SU-DHL-6 (cell line): ENCODE measurements at regions not wholly inside any gene's neighbourhood (a gene's known extent, or its start where the extent isn't known, plus 50 kb on each side); places are given as distances from the start of the nearest gene placed in this dataset.

Source experiments
- H2AFZ ChIP-seq: fragments of 200-600 bp; sonication (generic); 2 replicates; pipeline ENCODE4 v1.6.1; 2014; ENCODE audit warnings: low read depth, mild to moderate bottlenecking, moderate library complexity, mixed read lengths, antibody characterized with exemption, low read length; ENCODE audit not compliant: severe bottlenecking
- H3F3A ChIP-seq: fragments of 200-600 bp; shearing (Covaris generic); 2 replicates; pipeline ENCODE4 v1.6.0; 2016; ENCODE audit warnings: antibody characterized with exemption, mild to moderate bottlenecking; ENCODE audit not compliant: insufficient read depth
- H3K27ac ChIP-seq: fragments of 200-600 bp; sonication (generic); 2 replicates; pipeline ENCODE4 v1.5.1; 2016; ENCODE audit warnings: low read depth, mild to moderate bottlenecking, low read length, moderate library complexity, mixed read lengths
- H3K27me3 ChIP-seq: fragments of 200-600 bp; sonication (generic), shearing (Covaris generic); 2 replicates; pipeline ENCODE4 v1.6.0; 2014; ENCODE audit warnings: mild to moderate bottlenecking, low read length
- H3K36me3 ChIP-seq: fragments of 200-600 bp; sonication (generic); 2 replicates; pipeline ENCODE4 v1.6.1; 2014; ENCODE audit warnings: mild to moderate bottlenecking, low read length, mixed read lengths
- H3K4me2 ChIP-seq: fragments of 300-600, 200-600 bp; shearing (Covaris generic), sonication (generic); 2 replicates; pipeline ENCODE4 v1.6.0; 2014; ENCODE audit warnings: low read length, low read depth, mild to moderate bottlenecking; ENCODE audit not compliant: poor library complexity, severe bottlenecking
- H3K4me3 ChIP-seq: fragments of 200-600 bp; sonication (generic); 2 replicates; pipeline ENCODE4 v1.5.1; 2014; ENCODE audit warnings: antibody characterized with exemption, low read length, mild to moderate bottlenecking, mixed read lengths; ENCODE audit not compliant: insufficient read depth, poor library complexity, severe bottlenecking
- H3K79me2 ChIP-seq: fragments of 200-600 bp; sonication (generic); 2 replicates; pipeline ENCODE4 v1.6.1; 2014; ENCODE audit warnings: mild to moderate bottlenecking, low read length, moderate library complexity; ENCODE audit not compliant: insufficient read depth
- H3K9ac ChIP-seq: fragments of 200-600 bp; sonication (generic); 2 replicates; pipeline ENCODE4 v1.7.0; 2014; ENCODE audit warnings: mild to moderate bottlenecking, low read length
- H3K9me2 ChIP-seq: fragments of 200-600 bp; sonication (generic); replicated peaks from 2 replicates; pipeline ENCODE4 v1.6.1; 2014; ENCODE audit warnings: low read length; ENCODE audit not compliant: insufficient read depth
- H3K9me3 ChIP-seq: fragments of 200-600 bp; sonication (generic); 2 replicates; pipeline ENCODE4 v1.6.1; 2014; ENCODE audit warnings: low read length, mixed read lengths; ENCODE audit not compliant: insufficient read depth
- H4K20me1 ChIP-seq: fragments of 200-600 bp; sonication (generic); 2 replicates; pipeline ENCODE4 v1.6.1; 2014; ENCODE audit warnings: low read depth, mild to moderate bottlenecking, antibody characterized with exemption, low read length, moderate library complexity, mixed read lengths
- CTCF ChIP-seq: fragments of 200-600 bp; sonication (generic); IDR thresholded peaks from one replicate; pipeline ENCODE4 v1.5.1; 2017; ENCODE audit warnings: antibody characterized with exemption, mild to moderate bottlenecking, low read length, moderate library complexity; ENCODE audit not compliant: insufficient read depth, poor library complexity, severe bottlenecking
- EZH2phosphoT487 ChIP-seq: fragments of 200-600 bp; sonication (generic), shearing (Covaris generic); conservative IDR thresholded peaks from 2 replicates; pipeline ENCODE4 v1.6.1; 2018; ENCODE audit warnings: mild to moderate bottlenecking, antibody characterized with exemption, low read length, moderate library complexity, mixed read lengths

- Histone ChIP-seq H3K4me3 (no peak overlapping the region), H4K20me1 (no peaks in the 10 kb centered on the region), H3K36me3 (no peaks in the 10 kb centered on the region), H3K9me3 (no peaks in the 10 kb centered on the region), H3K27me3 (no peaks in the 10 kb centered on the region), H3K27ac (no peak overlapping the region), H3K79me2 (no peaks in the 10 kb centered on the region), H3K4me2 (no peak overlapping the region), H3K9ac (no peak overlapping the region), H3K9me2 (no peaks in the 10 kb centered on the region), H2AFZ (no peak overlapping the region), H3F3A (no peaks in the 10 kb centered on the region)
- TF ChIP-seq EZH2phosphoT487 (no peak), CTCF (no peak)
Observed at GRCh38 chr1:184315254-184315653, 71.6 kb upstream of the C1orf21 start.

- H3F3A ChIP-seq: no peaks in the 10 kb centered on the region
Observed at GRCh38 chr1:184319879-184320278, 67.0 kb upstream of the C1orf21 start.

GRCh38 chr1:184322253-184322652 is 64.6 kb upstream of the C1orf21 start:
- H2AFZ ChIP-seq: no peak overlapping the region
- H3F3A ChIP-seq: no peaks in the 10 kb centered on the region
- no peaks in the 10 kb centered on the region for H3K9me3 ChIP-seq
- H3K27ac ChIP-seq: no peak overlapping the region
- H3K4me3 ChIP-seq: no peak overlapping the region
- TF ChIP-seq CTCF: no peak
- TF ChIP-seq EZH2phosphoT487: no peak
- no peak overlapping the region for H3K9ac ChIP-seq
- H3K27me3 ChIP-seq: no peaks in the 10 kb centered on the region
- H4K20me1 ChIP-seq: no peaks in the 10 kb centered on the region
- no peak overlapping the region for H3K4me2 ChIP-seq
- H3K9me2 ChIP-seq: no peaks in the 10 kb centered on the region
- no peaks in the 10 kb centered on the region for H3K36me3 ChIP-seq
- no peaks in the 10 kb centered on the region for H3K79me2 ChIP-seq

More at GRCh38 chr1:184319879-184320278, 67.0 kb upstream of the C1orf21 start:
- Histone ChIP-seq H3K36me3 (no peaks in the 10 kb centered on the region), H4K20me1 (no peaks in the 10 kb centered on the region), H3K4me3 (no peak overlapping the region), H3K27me3 (no peaks in the 10 kb centered on the region), H3K79me2 (no peaks in the 10 kb centered on the region), H3K9me2 (no peaks in the 10 kb centered on the region), H3K27ac (no peak overlapping the region), H3K9me3 (no peaks in the 10 kb centered on the region), H3K4me2 (no peak overlapping the region), H3K9ac (no peak overlapping the region), H2AFZ (no peak overlapping the region)
- TF ChIP-seq CTCF (no peak), EZH2phosphoT487 (no peak)
